H1 (cell line): ENCODE measurements at regions not wholly inside any gene's neighbourhood (a gene's known extent, or its start where the extent isn't known, plus 50 kb on each side); places are given as distances from the start of the nearest gene placed in this dataset.

Experiments used
- CHD1 ChIP-seq: IDR thresholded peaks from 2 replicates; pipeline ENCODE4 v1.6.1; 2012; ENCODE audit warnings: low read depth, low read length, improper control_type of control experiment
- POLR2A ChIP-seq, 2 experiments: IDR thresholded peaks; 1 replicate in 1 of 2; 2 replicates in 1 of 2; pipeline ENCODE4 v1.6.1; 2011; ENCODE audit warnings: low read depth in 2 of 2, low read length in 2 of 2, mild to moderate bottlenecking in 2 of 2; ENCODE audit errors: control extremely low read depth in 1 of 2
- TF ChIP-seq, protein P1 (sequence below), 3 experiments: IDR thresholded peaks; 1 replicate in 2 of 3; 2 replicates in 1 of 3; pipeline versions ENCODE4 v1.5.1 to v1.6.1; 2011; ENCODE audit warnings: low read length in 3 of 3, mild to moderate bottlenecking in 3 of 3, inconsistent platforms in 2 of 3, low read depth in 1 of 3, moderate library complexity in 1 of 3; ENCODE audit not compliant: insufficient read depth in 1 of 3; ENCODE audit errors: control extremely low read depth in 1 of 3
- TF ChIP-seq, protein P2 (sequence below): IDR thresholded peaks from 2 replicates; pipeline ENCODE4 v1.6.1; 2011; ENCODE audit warnings: low read length, improper control_type of control experiment

DNA sequence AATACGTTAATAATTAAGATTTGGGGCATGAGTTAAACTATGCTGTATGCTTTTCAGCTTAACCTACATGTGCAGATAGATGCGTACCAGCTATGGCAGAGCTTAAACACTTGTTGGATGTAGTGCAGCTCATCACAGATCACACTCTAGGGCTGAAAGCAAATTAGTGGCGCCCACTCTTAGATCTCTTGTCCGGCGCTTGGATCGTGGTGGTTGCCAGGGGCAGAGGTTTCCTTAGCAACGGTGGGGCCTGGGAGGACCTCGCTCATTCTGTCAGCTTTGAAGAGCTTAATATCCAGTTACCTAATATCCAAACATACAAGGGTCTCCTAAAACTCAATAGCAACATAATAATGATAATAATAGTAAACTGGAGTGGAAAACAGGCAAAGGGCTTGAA is 548.2 kb upstream of the PFKP start:
- TF ChIP-seq, protein P1, sequence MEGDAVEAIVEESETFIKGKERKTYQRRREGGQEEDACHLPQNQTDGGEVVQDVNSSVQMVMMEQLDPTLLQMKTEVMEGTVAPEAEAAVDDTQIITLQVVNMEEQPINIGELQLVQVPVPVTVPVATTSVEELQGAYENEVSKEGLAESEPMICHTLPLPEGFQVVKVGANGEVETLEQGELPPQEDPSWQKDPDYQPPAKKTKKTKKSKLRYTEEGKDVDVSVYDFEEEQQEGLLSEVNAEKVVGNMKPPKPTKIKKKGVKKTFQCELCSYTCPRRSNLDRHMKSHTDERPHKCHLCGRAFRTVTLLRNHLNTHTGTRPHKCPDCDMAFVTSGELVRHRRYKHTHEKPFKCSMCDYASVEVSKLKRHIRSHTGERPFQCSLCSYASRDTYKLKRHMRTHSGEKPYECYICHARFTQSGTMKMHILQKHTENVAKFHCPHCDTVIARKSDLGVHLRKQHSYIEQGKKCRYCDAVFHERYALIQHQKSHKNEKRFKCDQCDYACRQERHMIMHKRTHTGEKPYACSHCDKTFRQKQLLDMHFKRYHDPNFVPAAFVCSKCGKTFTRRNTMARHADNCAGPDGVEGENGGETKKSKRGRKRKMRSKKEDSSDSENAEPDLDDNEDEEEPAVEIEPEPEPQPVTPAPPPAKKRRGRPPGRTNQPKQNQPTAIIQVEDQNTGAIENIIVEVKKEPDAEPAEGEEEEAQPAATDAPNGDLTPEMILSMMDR (IDR thresholded peaks at IDR 0.05; ENCODE audit: control extremely low read depth in 1 of 3, insufficient read depth in 1 of 3, low read depth in 1 of 3, low read length in 3 of 3): no peak
- TF ChIP-seq POLR2A (IDR thresholded peaks at IDR 0.05; ENCODE audit: control extremely low read depth in 1 of 2, low read depth in 2 of 2, low read length in 2 of 2) (no peak), CHD1 (no peak)
- TF ChIP-seq, protein P2, sequence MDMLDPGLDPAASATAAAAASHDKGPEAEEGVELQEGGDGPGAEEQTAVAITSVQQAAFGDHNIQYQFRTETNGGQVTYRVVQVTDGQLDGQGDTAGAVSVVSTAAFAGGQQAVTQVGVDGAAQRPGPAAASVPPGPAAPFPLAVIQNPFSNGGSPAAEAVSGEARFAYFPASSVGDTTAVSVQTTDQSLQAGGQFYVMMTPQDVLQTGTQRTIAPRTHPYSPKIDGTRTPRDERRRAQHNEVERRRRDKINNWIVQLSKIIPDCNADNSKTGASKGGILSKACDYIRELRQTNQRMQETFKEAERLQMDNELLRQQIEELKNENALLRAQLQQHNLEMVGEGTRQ: no peak
